ENCODE measurements at regions not wholly inside any gene's neighbourhood (a gene's known extent, or its start where the extent isn't known, plus 50 kb on each side); places are given as distances from the start of the nearest gene placed in this dataset.

GRCh38 chr2:184304006-184304405 lies 294.3 kb upstream of the ZNF804A start:
- H3K36me3 ChIP-seq (ENCODE audit: control insufficient read depth in 1 of 2, insufficient read depth in 2 of 2, low read length in 2 of 2) = no peaks in the 10 kb centered on the region

GRCh38 chr2:184305105-184305504 lies 293.2 kb upstream of the ZNF804A start:
- no peak overlapping the region for H2AFZ ChIP-seq (ENCODE audit: low read depth, low read length, poor library complexity, severe bottlenecking)
- no peaks in the 10 kb centered on the region for H3K79me2 ChIP-seq (ENCODE audit: insufficient read depth, low read length)
- H3K9me3 ChIP-seq (ENCODE audit: control insufficient read depth in 1 of 2, insufficient read depth in 1 of 2, low read depth in 1 of 2, low read length in 2 of 2) = no peaks in the 10 kb centered on the region
- no peak overlapping the region for H3K27ac ChIP-seq (ENCODE audit: low read depth, low read length)
- no TSS peak for BruUV-seq (replicated peaks)
- peaks cover 0 to 3% of the 10 kb centered on the region in 2 experiments; a peak in 1 of 4 replicates for H3K4me1 ChIP-seq (ENCODE audit: control insufficient read depth in 1 of 2, insufficient read depth in 2 of 2, low read length in 2 of 2)
- no peaks in the 10 kb centered on the region for H3K27me3 ChIP-seq (ENCODE audit: insufficient read depth, low read length)
- DNase-seq (ENCODE audit: low read depth, low spot score) = no peak
- ChIA-PET RAD21 (ENCODE audit: low non-redundant PET in 1 of 2, low total read pairs in 2 of 2, uncharacterized antibody in 2 of 2, unreplicated experiment in 2 of 2) (no interaction called here), POLR2A (no interaction called here), CTCF (no interaction called here)
- no peak overlapping the region for H3K9ac ChIP-seq (ENCODE audit: low read length)
- intact Hi-C loops (cut with micrococcal nuclease) = no loop called here
- H3K4me3 ChIP-seq (replicated peaks in 1 of 2; ENCODE audit: low read depth in 1 of 2, low read length in 2 of 2) = no peak overlapping the region
- no peaks in the 10 kb centered on the region for H3K36me3 ChIP-seq (ENCODE audit: control insufficient read depth in 1 of 2, insufficient read depth in 2 of 2, low read length in 2 of 2)
- no peak overlapping the region for H3K4me2 ChIP-seq (ENCODE audit: low read length)
- ATAC-seq = no peak
- no peaks in the 10 kb centered on the region for H3K9me2 ChIP-seq (ENCODE audit: insufficient read depth)
- no peaks in the 10 kb centered on the region for H4K20me1 ChIP-seq (ENCODE audit: insufficient read depth)
- TF ChIP-seq FOSL1 (IDR thresholded peaks at IDR 0.05; ENCODE audit: low read depth) = no peak
- no peak for TF ChIP-seq CTCF (IDR thresholded peaks at IDR 0.05 in 2 of 3, conservative IDR thresholded peaks at IDR 0.05 in 1 of 3; ENCODE audit: borderline replicate concordance in 1 of 3, insufficient read depth in 1 of 3, low read depth in 2 of 3, low read length in 2 of 3)
- TF ChIP-seq EZH2 (IDR thresholded peaks at IDR 0.05) = no peak
- TF ChIP-seq ELF1 (IDR thresholded peaks at IDR 0.05; ENCODE audit: borderline replicate concordance, low read depth) = no peak
- TF ChIP-seq REST (IDR thresholded peaks at IDR 0.05; ENCODE audit: low read depth) = no peak
- no peak for TF ChIP-seq EGR1 (IDR thresholded peaks at IDR 0.05; ENCODE audit: low read depth)
- no peak for TF ChIP-seq ATF3 (IDR thresholded peaks at IDR 0.05)
- TF ChIP-seq YY1 (IDR thresholded peaks at IDR 0.05; ENCODE audit: extremely low read depth, insufficient replicate concordance, low read depth, low read length) = no peak
- no peak for TF ChIP-seq SIN3A (IDR thresholded peaks at IDR 0.05; ENCODE audit: low read depth)
- no peak for TF ChIP-seq ZNF274 (IDR thresholded peaks at IDR 0.05; ENCODE audit: low read depth, low read length)
- TF ChIP-seq ZFX (IDR thresholded peaks at IDR 0.05) = no peak
- TF ChIP-seq POLR2AphosphoS5 (IDR thresholded peaks at IDR 0.05; ENCODE audit: low read depth, low read length) = no peak
- TF ChIP-seq SP1 (IDR thresholded peaks at IDR 0.05; ENCODE audit: low read depth) = no peak
- TF ChIP-seq JUND (IDR thresholded peaks at IDR 0.05) = no peak
- TF ChIP-seq RAD21 (IDR thresholded peaks at IDR 0.05; ENCODE audit: low read depth) = no peak
- no peak for TF ChIP-seq EZH2phosphoT487 (IDR thresholded peaks at IDR 0.05; ENCODE audit: borderline replicate concordance)

More at GRCh38 chr2:184304006-184304405, 294.3 kb upstream of the ZNF804A start:
- no peak overlapping the region for H3K27ac ChIP-seq (ENCODE audit: low read depth, low read length)
- ATAC-seq (no peak), DNase-seq (ENCODE audit: low read depth, low spot score) (no peak)
- H3K27me3 ChIP-seq (ENCODE audit: insufficient read depth, low read length) = no peaks in the 10 kb centered on the region
- TF ChIP-seq FOSL1 (IDR thresholded peaks at IDR 0.05; ENCODE audit: low read depth) = no peak
- intact Hi-C loops (cut with micrococcal nuclease) = no loop called here
- H3K79me2 ChIP-seq (ENCODE audit: insufficient read depth, low read length) = no peaks in the 10 kb centered on the region
- CTCF ChIA-PET = no interaction called here
- POLR2A ChIA-PET = no interaction called here
- no peaks in the 10 kb centered on the region for H4K20me1 ChIP-seq (ENCODE audit: insufficient read depth)
- H3K4me1 ChIP-seq (ENCODE audit: control insufficient read depth in 1 of 2, insufficient read depth in 2 of 2, low read length in 2 of 2) = peaks cover 0 to 3% of the 10 kb centered on the region in 2 experiments; a peak in 1 of 4 replicates
- no peaks in the 10 kb centered on the region for H3K9me2 ChIP-seq (ENCODE audit: insufficient read depth)
- RAD21 ChIA-PET (ENCODE audit: low non-redundant PET in 1 of 2, low total read pairs in 2 of 2, uncharacterized antibody in 2 of 2, unreplicated experiment in 2 of 2) = no interaction called here
- H3K9ac ChIP-seq (ENCODE audit: low read length) = no peak overlapping the region
- peak overlapping the region; percentile 1 for H2AFZ ChIP-seq (ENCODE audit: low read depth, low read length, poor library complexity, severe bottlenecking)
- H3K4me3 ChIP-seq (replicated peaks in 1 of 2; ENCODE audit: low read depth in 1 of 2, low read length in 2 of 2) = no peak overlapping the region
- no peaks in the 10 kb centered on the region for H3K9me3 ChIP-seq (ENCODE audit: control insufficient read depth in 1 of 2, insufficient read depth in 1 of 2, low read depth in 1 of 2, low read length in 2 of 2)
- H3K4me2 ChIP-seq (ENCODE audit: low read length) = no peak overlapping the region
- BruUV-seq (replicated peaks) = no TSS peak
